NCI-H1092 treated with DMSO at 0.1 percent for 48 hours (cell line): ENCODE measurements at regions not wholly inside any gene's neighbourhood (a gene's known extent, or its start where the extent isn't known, plus 50 kb on each side); places are given as distances from the start of the nearest gene placed in this dataset.

Experiments
- DNase-seq: peaks from one replicate; lab custom pipeline; 2025; lab: John Stamatoyannopoulos, UW

GRCh38 chr9:118521261-118521660, 817.1 kb downstream of the TLR4 start:
- DNase-seq: no peak

- peak; percentile 18 for DNase-seq
Observed at GRCh38 chr9:118522093-118523028, 818.2 kb downstream of the TLR4 start.

- DNase-seq: no peak
Observed at GRCh38 chr9:118527261-118527660, 823.1 kb downstream of the TLR4 start.

GRCh38 chr9:118529210-118529609, 825.0 kb downstream of the TLR4 start:
- no peak for DNase-seq

DNA sequence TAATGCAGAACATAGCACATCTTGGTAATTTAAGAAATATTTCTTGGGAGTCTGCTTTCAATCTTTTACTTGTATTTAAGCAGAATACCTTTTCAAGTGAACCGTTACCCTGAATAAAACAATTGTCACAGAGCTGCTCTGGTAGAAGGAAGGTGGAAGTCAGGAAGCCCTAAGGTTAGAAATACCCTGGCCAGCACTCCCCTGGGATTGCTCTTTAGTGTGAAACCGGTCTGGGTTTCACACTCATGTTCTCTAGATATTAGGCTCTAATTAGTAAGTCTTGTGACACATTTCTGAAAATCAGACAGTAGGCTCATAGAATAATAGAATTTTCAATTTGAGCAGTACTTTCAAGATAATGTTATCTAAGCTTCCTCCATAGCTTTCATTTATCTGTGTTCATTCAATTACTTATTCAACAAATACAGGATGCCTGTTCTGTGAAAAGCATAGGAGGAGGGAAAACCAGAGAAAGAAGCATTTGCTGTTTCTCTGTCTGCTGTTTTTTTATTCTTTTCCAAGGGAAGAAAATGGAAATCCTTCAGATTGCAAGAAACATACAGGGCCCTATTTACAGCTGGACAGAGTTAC, 825.5 kb downstream of the TLR4 start:
- DNase-seq: no peak

DNA sequence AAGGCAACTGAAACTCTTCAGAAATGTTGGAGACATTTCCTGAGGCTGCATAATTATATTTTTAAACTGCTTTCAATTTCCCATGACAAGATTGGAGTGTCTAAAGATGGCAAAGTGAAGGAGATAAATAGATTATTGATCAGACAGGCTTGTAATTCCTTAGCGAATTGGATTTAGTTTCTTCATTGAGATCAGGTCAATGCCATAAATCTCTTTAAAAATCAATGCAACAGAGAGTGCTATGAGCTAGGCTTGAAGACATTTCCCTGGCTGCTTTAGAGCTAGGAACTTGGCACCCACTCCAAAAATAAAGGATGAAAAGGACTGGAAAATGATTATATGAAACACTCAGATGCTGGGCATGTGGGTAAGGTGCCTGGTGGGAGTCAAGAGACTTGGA, 828.4 kb downstream of the TLR4 start:
- no peak for DNase-seq

- no peak for DNase-seq
Observed at GRCh38 chr9:118533101-118533500, 828.9 kb downstream of the TLR4 start.

DNA sequence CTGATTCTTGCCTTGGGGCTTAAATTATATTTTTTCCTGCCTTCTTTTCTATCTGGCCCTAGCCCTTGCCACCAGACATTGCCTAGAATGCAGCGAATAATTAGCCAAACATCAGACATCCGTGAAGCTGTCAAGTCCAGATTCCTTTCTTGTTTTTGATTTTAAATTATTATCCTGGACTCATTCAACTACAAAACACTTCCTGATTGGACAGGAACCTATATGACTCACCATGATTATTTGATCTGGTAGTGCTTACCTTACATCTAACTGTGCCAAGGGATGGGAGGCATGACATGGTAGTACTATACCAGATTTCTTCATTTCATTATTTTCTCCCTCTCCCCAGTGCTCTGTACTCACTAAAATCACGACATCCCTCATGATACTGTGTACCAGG, 829.6 kb downstream of the TLR4 start:
- DNase-seq: no peak

DNA sequence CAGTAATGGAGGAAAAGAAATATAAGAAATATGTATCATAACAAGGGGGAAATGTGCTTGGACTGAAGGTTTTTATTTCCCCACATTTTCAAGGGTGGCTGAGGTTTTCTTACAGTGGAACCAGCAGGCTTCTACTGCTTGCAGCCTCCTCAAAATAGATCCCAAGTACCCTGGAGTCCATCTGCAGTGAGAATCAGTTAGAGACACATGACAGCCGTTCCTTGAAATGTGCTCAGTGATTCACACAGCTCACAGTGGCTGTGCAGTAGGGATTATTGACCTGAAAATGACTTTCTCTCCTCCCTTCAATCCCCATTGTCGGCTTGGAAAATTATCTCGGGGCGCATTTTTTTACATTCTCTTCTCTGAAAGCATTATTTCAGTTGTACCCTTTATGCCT, 832.0 kb downstream of the TLR4 start:
- no peak for DNase-seq

DNA sequence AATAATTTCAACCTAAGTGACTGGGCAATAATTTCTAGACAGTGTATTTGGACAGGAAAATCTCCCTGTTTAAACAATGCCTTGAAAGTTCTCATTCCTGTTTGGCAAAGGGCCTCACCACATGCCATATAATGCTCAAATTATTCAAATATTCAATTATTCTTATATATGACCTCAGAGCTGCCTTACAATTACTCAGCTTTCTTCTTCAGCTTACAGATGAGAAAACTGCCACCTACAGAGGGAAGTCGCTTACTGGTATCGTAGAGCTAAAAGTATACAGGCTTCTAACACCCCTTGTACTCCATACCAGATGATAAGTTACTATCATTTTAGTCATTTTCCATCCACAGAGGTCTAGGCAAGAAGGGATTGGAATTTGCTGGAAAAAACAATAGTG, 830.3 kb downstream of the BRINP1 start:
- DNase-seq: no peak

GRCh38 chr9:118553465-118553864, 815.8 kb downstream of the BRINP1 start:
- no peak for DNase-seq

DNA sequence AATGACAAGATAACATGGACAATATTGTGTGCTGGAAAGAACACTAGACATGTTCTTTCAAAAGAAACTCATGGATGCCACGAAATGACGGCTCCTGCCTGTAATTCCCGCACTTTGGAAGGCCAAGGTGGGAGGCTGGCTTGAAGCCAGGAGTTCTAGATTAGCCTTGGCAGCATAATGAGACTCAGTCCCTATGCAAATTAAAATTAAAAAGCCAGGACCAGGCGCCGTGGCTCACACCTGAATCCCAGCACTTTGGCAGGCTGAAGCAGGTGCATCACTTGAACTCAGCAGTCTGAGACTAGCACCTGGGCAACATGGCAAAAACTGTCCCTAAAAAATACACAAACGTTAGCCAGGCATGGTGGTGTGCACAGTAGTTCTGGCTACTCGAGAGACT, 814.2 kb downstream of the BRINP1 start:
- DNase-seq: no peak

- DNase-seq: no peak
Observed at GRCh38 chr9:118558026-118558425, 811.2 kb downstream of the BRINP1 start.

DNA sequence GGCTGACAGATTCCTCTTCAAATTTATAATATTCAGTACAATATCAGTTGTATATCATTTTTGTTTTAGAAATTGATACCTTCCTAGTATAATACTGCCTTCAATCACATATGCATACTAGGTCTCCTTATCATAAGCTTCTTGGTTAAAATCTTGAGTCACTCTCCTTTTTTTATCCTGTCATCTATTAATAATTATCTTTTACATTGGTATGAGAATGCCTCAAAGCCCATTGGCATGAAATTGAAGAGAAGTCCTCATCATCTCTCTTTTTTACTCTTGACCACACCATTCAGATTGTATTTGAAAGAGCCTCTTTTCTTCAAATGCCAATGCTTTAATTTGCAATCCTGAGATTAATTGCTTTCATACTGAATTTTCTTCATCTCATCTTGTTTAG, 810.3 kb downstream of the BRINP1 start:
- no peak for DNase-seq

DNA sequence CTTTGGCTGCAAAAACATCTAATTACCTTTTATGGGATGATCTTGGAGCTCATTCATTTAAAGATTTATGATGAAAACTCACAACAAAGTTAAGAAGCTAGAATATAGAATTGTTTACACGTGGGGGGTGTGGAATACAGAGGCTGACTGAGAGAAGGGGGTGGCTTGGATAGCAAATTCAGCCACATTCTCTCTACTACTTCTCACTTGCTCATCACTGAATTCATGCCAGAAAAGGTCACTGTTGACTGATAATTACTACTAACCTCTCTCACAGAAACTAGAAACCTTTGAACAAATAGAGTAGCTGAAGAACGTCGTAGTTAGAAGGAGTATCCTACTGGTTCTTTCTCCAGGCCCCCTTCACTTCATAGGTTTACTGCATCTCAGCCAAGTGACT, 808.2 kb downstream of the BRINP1 start:
- no peak for DNase-seq

GRCh38 chr9:118563677-118564076, 805.6 kb downstream of the BRINP1 start:
- no peak for DNase-seq

DNA sequence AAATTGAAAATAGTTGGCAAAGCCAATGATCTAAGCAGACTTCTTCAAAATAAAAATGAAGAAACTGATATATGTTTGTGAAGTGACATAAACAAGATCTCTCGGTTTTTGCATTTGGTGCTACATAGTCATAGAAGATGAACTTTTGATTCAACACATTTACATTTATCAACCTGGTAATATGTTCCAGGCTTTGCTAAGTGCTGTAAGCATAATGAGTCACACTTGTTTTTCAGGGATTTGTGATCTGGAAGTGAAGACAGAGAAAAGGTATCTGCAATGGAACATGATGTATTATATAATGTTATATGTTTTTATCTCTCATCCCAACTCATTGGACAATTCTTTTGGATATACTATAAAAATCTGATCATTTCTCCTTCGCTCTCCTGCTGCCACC, 801.4 kb downstream of the BRINP1 start:
- DNase-seq: no peak

DNA sequence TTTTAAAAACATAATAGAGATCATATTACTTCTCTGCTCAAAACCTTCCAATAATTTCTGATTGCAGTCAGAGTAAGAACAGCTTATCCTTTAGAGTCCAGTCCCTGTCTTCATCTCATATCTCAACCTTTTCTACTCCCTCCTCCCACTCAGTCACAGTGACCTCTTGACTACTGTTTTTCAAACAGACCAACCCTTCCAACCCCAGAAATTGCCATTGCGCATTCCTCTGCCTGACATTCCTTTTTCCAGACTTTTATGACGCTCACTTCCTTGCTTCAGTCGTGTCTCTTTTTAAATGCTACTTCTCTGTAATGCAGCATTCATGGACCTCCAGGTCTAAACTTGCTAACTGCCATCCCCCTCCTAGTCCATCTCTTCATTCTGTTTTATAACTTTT, 800.5 kb downstream of the BRINP1 start:
- no peak for DNase-seq

- DNase-seq: no peak
Observed at GRCh38 chr9:118569148-118569547, 800.1 kb downstream of the BRINP1 start.

DNA sequence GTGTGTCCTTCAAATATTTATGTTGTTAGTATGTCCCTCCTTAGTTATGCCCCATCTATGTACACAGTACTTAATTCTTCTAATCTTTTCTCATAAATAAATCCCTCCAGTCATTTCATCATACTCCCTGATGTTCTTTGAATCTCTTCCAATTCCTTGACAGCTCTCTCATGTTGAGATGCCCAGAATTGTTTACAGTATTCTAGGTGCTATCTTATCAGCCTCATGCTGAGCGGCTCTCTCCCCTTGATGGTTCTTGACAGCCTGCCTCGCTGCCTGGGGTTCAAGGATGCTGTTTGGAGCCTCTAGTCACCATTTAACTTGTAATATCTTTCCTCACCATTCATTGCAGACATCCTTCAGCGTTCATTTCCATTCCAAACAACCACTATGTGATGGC, 799.2 kb downstream of the BRINP1 start:
- no peak for DNase-seq

DNA sequence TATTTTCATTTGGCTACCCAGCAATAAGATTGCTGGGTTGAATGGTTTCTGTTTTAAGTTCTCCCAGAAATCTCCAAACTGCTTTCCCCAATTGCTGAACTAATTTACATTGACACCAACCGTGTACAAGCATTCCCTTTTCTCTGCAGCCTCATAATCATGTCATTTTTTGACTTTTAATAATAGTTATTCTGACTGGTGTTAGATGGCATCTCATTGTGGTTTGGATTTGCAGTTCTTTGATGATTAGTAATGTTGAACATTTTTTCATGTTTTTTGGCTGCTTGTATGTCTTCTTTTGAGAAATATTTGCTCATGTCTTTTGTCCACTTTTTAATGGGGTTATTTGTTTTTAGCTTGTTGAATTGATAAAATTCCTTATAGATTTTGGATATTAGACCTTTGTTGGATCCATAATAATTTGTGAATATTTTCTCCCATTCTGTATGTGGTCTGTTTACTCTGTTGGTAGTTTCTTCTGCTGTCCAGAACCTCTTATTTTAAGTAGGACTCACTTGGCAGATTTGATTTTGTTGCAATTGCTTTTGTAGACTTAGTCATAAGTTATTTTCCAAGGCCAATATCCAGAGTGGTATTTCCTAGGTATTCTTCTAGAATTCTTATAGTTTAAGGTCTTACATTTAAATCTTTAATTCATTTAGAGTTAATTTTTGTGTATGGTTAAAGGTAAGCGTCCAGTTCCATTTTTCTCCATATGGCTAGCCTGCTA, 793.7 kb downstream of the BRINP1 start:
- no peak for DNase-seq

DNA sequence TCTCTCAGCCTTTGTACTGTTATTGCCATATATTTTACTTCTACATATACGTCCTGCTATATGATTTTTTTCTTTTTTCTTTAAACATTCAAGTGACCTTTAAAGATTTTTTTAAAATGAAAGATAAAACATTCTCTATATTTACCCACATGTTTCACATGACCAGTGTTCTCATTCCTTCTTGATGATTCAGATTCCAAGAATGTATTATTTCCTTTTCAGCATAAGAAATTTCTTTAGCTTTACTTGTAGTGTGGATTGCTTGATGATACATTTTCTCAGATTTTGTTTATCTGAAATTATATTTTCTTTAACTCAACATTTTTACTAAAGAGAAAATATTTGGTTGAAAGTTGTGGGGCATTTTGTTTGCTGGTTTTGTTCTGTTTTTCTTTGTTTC, 792.1 kb downstream of the BRINP1 start:
- DNase-seq: no peak

- DNase-seq: no peak
Observed at GRCh38 chr9:118578467-118578866, 790.8 kb downstream of the BRINP1 start.
